ENCODE measurements at regions not wholly inside any gene's neighbourhood (a gene's known extent, or its start where the extent isn't known, plus 50 kb on each side); places are given as distances from the start of the nearest gene placed in this dataset.

- TF ChIP-seq EZH2 (IDR thresholded peaks at IDR 0.05; ENCODE audit: borderline replicate concordance, low read depth, low read length, poor library complexity, severe bottlenecking) = no peak
- TF ChIP-seq, protein P1, sequence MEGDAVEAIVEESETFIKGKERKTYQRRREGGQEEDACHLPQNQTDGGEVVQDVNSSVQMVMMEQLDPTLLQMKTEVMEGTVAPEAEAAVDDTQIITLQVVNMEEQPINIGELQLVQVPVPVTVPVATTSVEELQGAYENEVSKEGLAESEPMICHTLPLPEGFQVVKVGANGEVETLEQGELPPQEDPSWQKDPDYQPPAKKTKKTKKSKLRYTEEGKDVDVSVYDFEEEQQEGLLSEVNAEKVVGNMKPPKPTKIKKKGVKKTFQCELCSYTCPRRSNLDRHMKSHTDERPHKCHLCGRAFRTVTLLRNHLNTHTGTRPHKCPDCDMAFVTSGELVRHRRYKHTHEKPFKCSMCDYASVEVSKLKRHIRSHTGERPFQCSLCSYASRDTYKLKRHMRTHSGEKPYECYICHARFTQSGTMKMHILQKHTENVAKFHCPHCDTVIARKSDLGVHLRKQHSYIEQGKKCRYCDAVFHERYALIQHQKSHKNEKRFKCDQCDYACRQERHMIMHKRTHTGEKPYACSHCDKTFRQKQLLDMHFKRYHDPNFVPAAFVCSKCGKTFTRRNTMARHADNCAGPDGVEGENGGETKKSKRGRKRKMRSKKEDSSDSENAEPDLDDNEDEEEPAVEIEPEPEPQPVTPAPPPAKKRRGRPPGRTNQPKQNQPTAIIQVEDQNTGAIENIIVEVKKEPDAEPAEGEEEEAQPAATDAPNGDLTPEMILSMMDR (conservative IDR thresholded peaks at IDR 0.05; ENCODE audit: low read depth, low read length) = no peak
- H3K27ac ChIP-seq (ENCODE audit: low read depth, low read length, poor library complexity, severe bottlenecking) = no peak overlapping the region
- ChIA-PET POLR2A (ENCODE audit: low non-redundant PET) (no interaction called here), CTCF (no interaction called here)
- H3K36me3 ChIP-seq (ENCODE audit: insufficient read depth, low read length, poor library complexity, severe bottlenecking) = no peaks in the 10 kb centered on the region
- no peaks in the 10 kb centered on the region for H3K4me1 ChIP-seq (ENCODE audit: insufficient read depth, low read length, poor library complexity, severe bottlenecking)
- no peaks in the 10 kb centered on the region for H3K9me3 ChIP-seq (ENCODE audit: low read depth, low read length, poor library complexity, severe bottlenecking)
- no TSS peak for BruUV-seq (replicated peaks)
- H3K4me3 ChIP-seq (ENCODE audit: low read depth, low read length, poor library complexity, severe bottlenecking) = no peak overlapping the region
- DNase-seq (ENCODE audit: low spot score) = no peak
- intact Hi-C loops (cut with micrococcal nuclease; ENCODE audit: unreplicated experiment) = no loop called here
- peaks cover 2% of the 10 kb centered on the region for H3K27me3 ChIP-seq (replicated peaks; ENCODE audit: insufficient read depth, low read depth, low read length, poor library complexity)
Measured at GRCh38 chr2:105576050-105576439, 168.7 kb upstream of the NCK2 start.

- H3K9me3 ChIP-seq (ENCODE audit: low read depth, low read length, poor library complexity, severe bottlenecking) = no peaks in the 10 kb centered on the region
- no peaks in the 10 kb centered on the region for H3K36me3 ChIP-seq (ENCODE audit: insufficient read depth, low read length, poor library complexity, severe bottlenecking)
- peaks cover 2% of the 10 kb centered on the region for H3K27me3 ChIP-seq (replicated peaks; ENCODE audit: insufficient read depth, low read depth, low read length, poor library complexity)
- CTCF ChIA-PET = no interaction called here
- no peak overlapping the region for H3K27ac ChIP-seq (ENCODE audit: low read depth, low read length, poor library complexity, severe bottlenecking)
- TF ChIP-seq, protein P1 (conservative IDR thresholded peaks at IDR 0.05; ENCODE audit: low read depth, low read length) = no peak
- no peak for TF ChIP-seq EZH2 (IDR thresholded peaks at IDR 0.05; ENCODE audit: borderline replicate concordance, low read depth, low read length, poor library complexity, severe bottlenecking)
- H3K4me3 ChIP-seq (ENCODE audit: low read depth, low read length, poor library complexity, severe bottlenecking) = no peak overlapping the region
- no peak for DNase-seq (ENCODE audit: low spot score)
- BruUV-seq (replicated peaks) = no TSS peak
- no peaks in the 10 kb centered on the region for H3K4me1 ChIP-seq (ENCODE audit: insufficient read depth, low read length, poor library complexity, severe bottlenecking)
- POLR2A ChIA-PET (ENCODE audit: low non-redundant PET) = no interaction called here
- intact Hi-C loops (cut with micrococcal nuclease; ENCODE audit: unreplicated experiment) = no loop called here
Measured at GRCh38 chr2:105575499-105576025, 169.2 kb upstream of the NCK2 start.

GRCh38 chr2:105574796-105575344, 169.8 kb upstream of the NCK2 start:
- no peak for DNase-seq (ENCODE audit: low spot score)
- Histone ChIP-seq H3K4me3 (ENCODE audit: low read depth, low read length, poor library complexity, severe bottlenecking) (no peak overlapping the region), H3K27me3 (replicated peaks; ENCODE audit: insufficient read depth, low read depth, low read length, poor library complexity) (peaks cover 2% of the 10 kb centered on the region), H3K36me3 (ENCODE audit: insufficient read depth, low read length, poor library complexity, severe bottlenecking) (no peaks in the 10 kb centered on the region), H3K27ac (ENCODE audit: low read depth, low read length, poor library complexity, severe bottlenecking) (no peak overlapping the region), H3K4me1 (ENCODE audit: insufficient read depth, low read length, poor library complexity, severe bottlenecking) (no peaks in the 10 kb centered on the region), H3K9me3 (ENCODE audit: low read depth, low read length, poor library complexity, severe bottlenecking) (no peaks in the 10 kb centered on the region)
- TF ChIP-seq EZH2 (IDR thresholded peaks at IDR 0.05; ENCODE audit: borderline replicate concordance, low read depth, low read length, poor library complexity, severe bottlenecking) = no peak
- TF ChIP-seq, protein P1 (conservative IDR thresholded peaks at IDR 0.05; ENCODE audit: low read depth, low read length) = no peak
- POLR2A ChIA-PET (ENCODE audit: low non-redundant PET) = no interaction called here
- CTCF ChIA-PET = no interaction called here
- intact Hi-C loops (cut with micrococcal nuclease; ENCODE audit: unreplicated experiment) = no loop called here
- BruUV-seq (replicated peaks) = no TSS peak
